ENCODE measurements at regions not wholly inside any gene's neighbourhood (a gene's known extent, or its start where the extent isn't known, plus 50 kb on each side); places are given as distances from the start of the nearest gene placed in this dataset.

DNA sequence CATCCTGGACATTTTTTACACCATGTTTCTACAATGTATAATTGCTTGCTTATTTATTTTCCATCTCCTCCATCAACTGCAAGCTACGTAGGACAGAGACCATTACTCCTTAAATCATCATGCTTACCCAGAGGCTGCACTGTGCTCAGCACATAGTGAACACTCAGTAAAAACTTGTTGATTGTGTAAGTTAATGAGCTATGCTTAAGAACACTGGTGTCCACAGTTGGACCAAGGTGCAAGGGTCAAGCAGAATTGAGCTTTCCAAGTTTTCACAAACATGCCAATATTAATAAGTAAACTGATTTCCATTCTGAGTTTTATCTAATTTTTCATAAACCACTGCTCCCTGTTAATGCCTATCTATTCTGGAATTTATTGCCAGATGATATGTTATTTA lies 464.2 kb upstream of the TCF4 start:
- Mint-ChIP-seq H3K4me1 (no peaks in the 10 kb centered on the region), H3K36me3 (peaks cover 0 to 12% (median 0%) of the 10 kb centered on the region in 3 donors), H3K27me3 (peaks cover 0 to 2% (median 0%) of the 10 kb centered on the region in 5 donors), H3K4me3 (no peak overlapping the region), H3K27ac (no peak overlapping the region), H3K9me3 (peaks cover 3 to 25% (median 12%) of the 10 kb centered on the region in 9 donors)
- DNase-seq = no peak
- POLR2A ChIA-PET = no interaction called here
- no peak for ATAC-seq

GRCh38 chr18:56044239-56044638 lies 456.2 kb upstream of the TCF4 start:
- ATAC-seq = no peak
- Mint-ChIP-seq H3K9me3 (peaks cover 2 to 32% (median 18%) of the 10 kb centered on the region in 9 donors), H3K36me3 (peaks cover 0 to 16% (median 0%) of the 10 kb centered on the region in 3 donors), H3K27me3 (peaks cover 0 to 15% (median 1%) of the 10 kb centered on the region in 5 donors), H3K4me3 (no peak overlapping the region), H3K4me1 (no peaks in the 10 kb centered on the region), H3K27ac (no peak overlapping the region)
- POLR2A ChIA-PET = no interaction called here
- DNase-seq = no peak

DNA sequence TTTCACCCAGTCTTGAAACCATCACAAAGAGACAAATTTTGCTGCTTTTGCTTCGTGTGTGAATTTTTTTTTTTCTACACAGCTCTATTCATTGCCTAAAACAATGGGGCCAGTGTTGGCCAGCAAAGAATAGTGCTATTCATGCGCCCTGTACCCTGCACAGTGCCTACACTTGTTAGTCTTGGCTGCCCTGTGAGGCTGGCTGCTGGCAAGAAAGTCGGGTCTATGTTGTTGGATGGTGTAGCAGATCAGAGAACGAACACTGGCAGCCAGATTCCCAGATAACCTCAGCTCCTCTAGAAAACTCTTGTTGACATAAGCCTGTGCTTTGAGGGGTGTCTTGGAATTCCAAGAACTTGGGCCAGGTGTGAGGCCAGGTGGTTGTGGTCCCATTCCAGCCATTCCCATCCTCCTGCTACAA lies 455.7 kb upstream of the TCF4 start:
- Mint-ChIP-seq H3K9me3 (peaks cover 0 to 28% (median 18%) of the 10 kb centered on the region in 9 donors), H3K4me3 (no peak overlapping the region), H3K36me3 (peaks cover 0 to 16% (median 0%) of the 10 kb centered on the region in 3 donors), H3K27ac (no peak overlapping the region), H3K4me1 (no peaks in the 10 kb centered on the region), H3K27me3 (peaks cover 0 to 15% (median 1%) of the 10 kb centered on the region in 5 donors)
- DNase-seq (no peak), ATAC-seq (no peak)
- POLR2A ChIA-PET = no interaction called here

DNA sequence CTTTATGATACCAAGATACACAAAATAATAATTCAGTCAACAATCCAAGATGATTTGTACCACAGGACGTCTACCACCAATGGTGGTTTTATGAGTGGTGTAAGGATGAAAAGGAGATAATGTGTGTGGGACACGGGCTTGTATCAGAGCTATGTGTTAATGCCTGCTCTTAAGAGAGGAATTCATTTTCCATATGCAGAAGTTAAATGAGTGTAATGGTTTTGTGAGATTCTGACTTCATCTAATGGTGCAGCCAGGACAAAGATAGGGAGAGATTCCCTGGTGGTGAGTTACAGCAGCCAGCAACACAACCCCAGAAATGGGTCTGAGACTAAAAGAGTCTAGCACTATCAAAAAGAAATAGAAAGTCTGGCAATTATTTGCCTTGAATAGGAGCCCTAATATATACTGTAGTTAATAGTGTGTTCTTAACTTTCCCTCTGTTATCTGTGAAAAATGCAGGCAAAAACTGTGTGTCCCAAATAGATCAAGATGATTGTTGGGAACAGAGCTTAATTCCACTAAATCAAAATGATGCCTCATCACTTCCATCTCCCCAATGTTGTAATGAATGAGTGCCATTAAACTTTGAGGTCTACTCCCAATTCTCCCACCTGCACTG lies 455.0 kb upstream of the TCF4 start:
- Mint-ChIP-seq H3K9me3 (peaks cover 0 to 24% (median 14%) of the 10 kb centered on the region in 9 donors), H3K4me1 (no peaks in the 10 kb centered on the region), H3K27me3 (peaks cover 0 to 15% (median 1%) of the 10 kb centered on the region in 5 donors), H3K36me3 (peaks cover 0 to 12% (median 0%) of the 10 kb centered on the region in 3 donors), H3K4me3 (no peak overlapping the region), H3K27ac (no peak overlapping the region)
- POLR2A ChIA-PET = no interaction called here
- ATAC-seq (no peak), DNase-seq (no peak)

DNA sequence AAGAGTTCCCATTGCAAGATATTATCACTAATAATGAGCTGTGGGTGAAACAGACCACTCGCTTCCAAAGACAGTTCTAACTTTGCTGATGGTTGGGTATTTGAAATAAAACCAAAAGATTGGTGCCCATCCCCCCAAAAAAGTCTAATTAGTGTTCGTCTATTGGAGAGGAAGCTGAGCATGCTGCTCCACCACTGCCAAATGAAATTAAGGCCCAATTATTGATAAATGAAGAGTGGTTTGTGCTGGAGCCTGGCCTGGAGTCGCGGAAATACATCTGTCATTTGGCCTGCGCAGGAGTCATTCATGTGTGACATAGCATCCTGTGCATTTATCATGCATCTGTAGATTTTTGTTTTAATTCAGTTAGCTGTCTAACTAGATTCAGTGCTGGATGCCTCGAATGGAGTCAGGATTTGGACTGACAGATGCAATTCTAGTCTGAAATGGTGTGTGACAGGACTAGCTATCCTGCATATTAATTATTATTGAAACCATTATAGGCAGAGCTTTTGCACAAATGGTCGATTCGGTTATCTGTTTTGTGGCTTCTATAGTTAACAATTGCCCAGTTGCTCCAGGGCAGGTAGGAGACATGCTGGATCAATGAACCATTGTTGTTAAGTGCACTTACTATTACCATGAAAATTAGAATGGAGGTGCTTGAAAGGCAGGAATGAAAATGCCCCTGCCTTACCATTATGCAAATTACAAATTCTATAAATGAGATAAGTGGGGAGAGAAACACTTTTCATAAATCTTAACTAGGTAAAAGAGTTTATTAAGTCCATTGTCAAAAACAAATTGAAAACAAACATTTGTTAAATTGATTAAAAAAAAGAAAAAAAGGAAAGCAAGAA lies 450.4 kb upstream of the TCF4 start:
- peaks cover 0 to 2% (median 0%) of the 10 kb centered on the region in 4 donors for H3K4me1 Mint-ChIP-seq
- H3K36me3 Mint-ChIP-seq = no peaks in the 10 kb centered on the region
- ATAC-seq = no peak
- POLR2A ChIA-PET = no interaction called here
- H3K27ac Mint-ChIP-seq = no peak overlapping the region
- no peak for DNase-seq
- H3K27me3 Mint-ChIP-seq = peaks cover 0 to 5% (median 0%) of the 10 kb centered on the region in 5 donors
- peaks cover 0 to 20% (median 5%) of the 10 kb centered on the region in 9 donors for H3K9me3 Mint-ChIP-seq
- no peak overlapping the region for H3K4me3 Mint-ChIP-seq

GRCh38 chr18:56036741-56037140 lies 448.7 kb upstream of the TCF4 start:
- DNase-seq = no peak
- POLR2A ChIA-PET = no interaction called here
- peaks cover 0 to 21% (median 5%) of the 10 kb centered on the region in 9 donors for H3K9me3 Mint-ChIP-seq
- H3K27ac Mint-ChIP-seq = no peak overlapping the region
- peaks cover 0 to 2% (median 0%) of the 10 kb centered on the region in 4 donors for H3K4me1 Mint-ChIP-seq
- no peak overlapping the region for H3K4me3 Mint-ChIP-seq
- ATAC-seq = no peak
- H3K36me3 Mint-ChIP-seq = no peaks in the 10 kb centered on the region
- H3K27me3 Mint-ChIP-seq = peaks cover 0 to 5% (median 0%) of the 10 kb centered on the region in 5 donors

- peaks cover 0 to 5% (median 0%) of the 10 kb centered on the region in 5 donors for H3K27me3 Mint-ChIP-seq
- H3K4me3 Mint-ChIP-seq = no peak overlapping the region
- H3K9me3 Mint-ChIP-seq = peaks cover 0 to 21% (median 5%) of the 10 kb centered on the region in 9 donors
- POLR2A ChIA-PET = no interaction called here
- DNase-seq (no peak), ATAC-seq (no peak)
- H3K27ac Mint-ChIP-seq = no peak overlapping the region
- H3K36me3 Mint-ChIP-seq = no peaks in the 10 kb centered on the region
- peaks cover 0 to 2% (median 0%) of the 10 kb centered on the region in 4 donors for H3K4me1 Mint-ChIP-seq
Observed at GRCh38 chr18:56035546-56035945, 447.6 kb upstream of the TCF4 start.

- Mint-ChIP-seq H3K27me3 (peaks cover 0 to 5% (median 0%) of the 10 kb centered on the region in 5 donors), H3K4me3 (no peak overlapping the region), H3K4me1 (peaks cover 0 to 2% (median 0%) of the 10 kb centered on the region in 4 donors), H3K9me3 (peaks cover 0 to 21% (median 5%) of the 10 kb centered on the region in 9 donors), H3K36me3 (no peaks in the 10 kb centered on the region), H3K27ac (no peak overlapping the region)
- ATAC-seq = no peak
- POLR2A ChIA-PET = no interaction called here
- no peak for DNase-seq
Observed at GRCh38 chr18:56034949-56035348, 447.0 kb upstream of the TCF4 start.

DNA sequence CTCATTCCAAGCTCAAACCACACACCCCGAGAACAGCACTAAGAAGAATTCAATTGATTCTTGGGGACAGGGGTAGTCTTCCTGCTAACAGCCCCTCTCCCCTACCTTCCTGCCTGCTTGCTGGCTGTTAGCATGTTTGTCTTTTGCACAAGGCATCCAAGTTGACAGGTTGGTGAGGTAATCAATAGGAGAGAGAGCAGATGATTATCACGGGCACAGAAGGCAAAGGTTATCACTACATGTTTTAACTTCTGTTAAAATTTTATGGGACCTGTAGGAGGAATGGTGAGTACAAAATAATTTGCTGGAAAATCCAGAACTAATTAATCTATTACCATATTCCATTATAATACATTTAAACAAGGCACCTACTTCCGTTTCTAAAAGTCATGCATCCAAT lies 442.1 kb upstream of the TCF4 start:
- POLR2A ChIA-PET = no interaction called here
- no peak for ATAC-seq
- Mint-ChIP-seq H3K27ac (no peak overlapping the region), H3K4me1 (no peaks in the 10 kb centered on the region), H3K4me3 (no peak overlapping the region), H3K36me3 (no peaks in the 10 kb centered on the region), H3K9me3 (peaks cover 0 to 10% (median 5%) of the 10 kb centered on the region in 9 donors), H3K27me3 (peaks cover 0 to 5% (median 0%) of the 10 kb centered on the region in 5 donors)
- DNase-seq = no peak

GRCh38 chr18:56028514-56028913 lies 440.5 kb upstream of the TCF4 start:
- no peaks in the 10 kb centered on the region for H3K36me3 Mint-ChIP-seq
- H3K27ac Mint-ChIP-seq = no peak overlapping the region
- H3K4me3 Mint-ChIP-seq = no peak overlapping the region
- H3K9me3 Mint-ChIP-seq = peaks cover 0 to 4% (median under 1%) of the 10 kb centered on the region in 9 donors
- DNase-seq (no peak), ATAC-seq (no peak)
- POLR2A ChIA-PET = no interaction called here
- no peaks in the 10 kb centered on the region for H3K4me1 Mint-ChIP-seq
- H3K27me3 Mint-ChIP-seq = no peaks in the 10 kb centered on the region

GRCh38 chr18:56026509-56026908 lies 438.5 kb upstream of the TCF4 start:
- Mint-ChIP-seq H3K4me1 (no peaks in the 10 kb centered on the region), H3K36me3 (no peaks in the 10 kb centered on the region), H3K27ac (no peak overlapping the region), H3K27me3 (no peaks in the 10 kb centered on the region), H3K4me3 (no peak overlapping the region), H3K9me3 (peaks cover 0 to 4% (median 0%) of the 10 kb centered on the region in 9 donors)
- POLR2A ChIA-PET = no interaction called here
- ATAC-seq (no peak), DNase-seq (no peak)

DNA sequence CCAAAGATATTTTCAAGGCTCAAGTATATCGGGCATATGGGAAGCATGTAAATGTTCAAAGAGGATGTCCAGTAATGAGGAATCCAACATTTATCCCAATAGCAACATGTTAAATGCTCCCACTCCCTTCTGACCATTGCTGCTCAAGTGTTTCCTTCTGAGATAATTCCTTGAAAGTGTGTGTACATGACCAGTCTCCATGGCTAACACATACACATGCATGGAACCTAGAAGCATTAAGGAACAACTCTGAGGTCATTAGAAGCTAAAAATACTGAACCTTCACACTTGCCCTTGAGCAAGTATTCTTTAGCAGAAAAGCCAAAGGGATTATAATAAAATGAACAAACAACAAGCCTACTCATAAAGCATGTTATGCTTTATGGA lies 433.8 kb upstream of the TCF4 start:
- Mint-ChIP-seq H3K9me3 (peaks cover 0 to 17% (median 0%) of the 10 kb centered on the region in 9 donors), H3K36me3 (no peaks in the 10 kb centered on the region), H3K4me3 (no peak overlapping the region), H3K27ac (no peak overlapping the region), H3K4me1 (peaks cover 0 to 5% (median 0%) of the 10 kb centered on the region in 4 donors), H3K27me3 (peaks cover 0 to 2% (median 0%) of the 10 kb centered on the region in 5 donors)
- POLR2A ChIA-PET = no interaction called here
- ATAC-seq = no peak
- no peak for DNase-seq

GRCh38 chr18:56021136-56021808 lies 433.3 kb upstream of the TCF4 start:
- no peak overlapping the region for H3K27ac Mint-ChIP-seq
- H3K4me1 Mint-ChIP-seq = peaks cover 0 to 5% (median 0%) of the 10 kb centered on the region in 4 donors
- ATAC-seq = no peak
- DNase-seq = no peak
- no peaks in the 10 kb centered on the region for H3K36me3 Mint-ChIP-seq
- H3K27me3 Mint-ChIP-seq = peaks cover 0 to 2% (median 0%) of the 10 kb centered on the region in 5 donors
- peaks cover 0 to 17% (median 0%) of the 10 kb centered on the region in 9 donors for H3K9me3 Mint-ChIP-seq
- POLR2A ChIA-PET = no interaction called here
- no peak overlapping the region for H3K4me3 Mint-ChIP-seq
